ENCODE measurements at regions not wholly inside any gene's neighbourhood (a gene's known extent, or its start where the extent isn't known, plus 50 kb on each side); places are given as distances from the start of the nearest gene placed in this dataset.
A peak's percentile ranks its signal among the peaks of the same experiment; 100 is the strongest.

DNA sequence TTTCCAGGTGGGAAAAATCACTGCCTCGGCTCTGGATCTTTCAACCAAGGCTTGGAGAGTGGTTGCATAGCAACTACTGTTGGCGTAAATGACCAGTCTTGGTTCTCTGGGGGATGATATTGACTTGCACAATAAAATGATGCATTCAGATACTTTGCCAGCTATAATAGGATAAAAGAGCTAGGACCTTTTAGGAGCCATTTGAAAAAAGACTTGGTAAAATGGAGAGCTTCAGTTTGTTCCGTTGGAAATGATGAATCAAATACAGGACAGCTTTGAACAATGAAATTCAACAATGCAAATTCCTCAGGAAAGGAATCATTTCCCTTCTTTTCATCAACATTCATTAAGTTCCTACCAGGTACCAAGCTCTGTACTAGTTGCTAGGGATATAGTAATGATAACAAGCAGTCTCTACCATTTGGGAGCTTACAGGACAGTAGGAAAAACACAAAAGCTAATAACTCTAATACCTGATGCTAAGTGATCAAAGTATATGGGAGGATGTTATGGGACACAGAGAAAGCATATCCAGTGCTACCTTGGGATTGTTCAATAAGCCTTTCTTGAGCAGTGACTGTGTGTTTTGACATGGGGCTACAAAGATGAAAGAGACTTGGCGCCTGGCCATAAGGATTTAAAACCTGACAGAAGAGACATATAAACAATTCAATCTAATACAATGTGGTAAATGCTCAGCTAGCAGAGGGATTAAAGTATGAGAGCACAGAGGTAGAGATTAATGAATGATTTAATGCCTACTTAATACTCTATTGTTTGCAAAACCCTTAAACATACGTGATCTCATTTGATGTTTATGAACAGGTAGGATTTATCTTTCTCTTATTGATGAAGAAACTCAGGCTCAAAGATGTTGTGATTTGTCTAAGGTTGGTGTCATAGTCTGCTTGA is 110.7 kb downstream of the QPCT start:
- no peaks in the 10 kb centered on the region for H3K36me3 ChIP-seq (ENCODE audit: control insufficient read depth, insufficient read depth, low read length)
- DNase-seq, result no peak
- no peaks in the 10 kb centered on the region for H3K27me3 ChIP-seq (ENCODE audit: control insufficient read depth, insufficient read depth, low read length)
- H3K4me1 ChIP-seq (ENCODE audit: control insufficient read depth, insufficient read depth, low read length), result no peaks in the 10 kb centered on the region
- no peaks in the 10 kb centered on the region for H3K9me3 ChIP-seq (ENCODE audit: control insufficient read depth, low read depth, low read length)
- H3K4me3 ChIP-seq (ENCODE audit: low read length), result no peak overlapping the region
- no peak overlapping the region for H3K27ac ChIP-seq (ENCODE audit: low read length)
- WGBS (ENCODE audit: insufficient coverage, low lambda C conversion rate), result 83% methylated on average over 1 of the region's 5 CpGs

DNA sequence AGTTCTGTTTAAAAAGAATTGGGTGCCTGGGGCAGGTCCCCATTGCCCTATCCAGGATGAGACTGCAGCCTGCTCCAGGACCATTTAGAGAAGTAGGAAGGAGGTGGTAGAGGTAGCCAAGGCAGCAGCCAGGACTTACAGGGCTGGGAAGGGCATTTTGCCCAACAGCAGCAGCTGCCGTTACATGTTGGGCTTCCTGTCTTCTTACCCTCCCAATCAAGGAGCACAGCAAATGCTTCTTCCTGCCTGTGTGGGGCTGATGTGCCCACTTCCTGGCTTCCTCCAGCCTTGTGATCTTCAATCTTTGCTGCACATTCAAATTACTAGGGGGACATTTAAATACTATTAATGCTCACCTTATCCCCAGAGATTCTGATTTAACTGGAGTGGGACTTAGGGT is 112.0 kb downstream of the QPCT start:
- H3K9me3 ChIP-seq (ENCODE audit: control insufficient read depth, low read depth, low read length), result no peaks in the 10 kb centered on the region
- H3K27ac ChIP-seq (ENCODE audit: low read length), result no peak overlapping the region
- no CpG with 5 or more reads among the region's 1 CpG for WGBS (ENCODE audit: insufficient coverage, low lambda C conversion rate)
- H3K4me3 ChIP-seq (ENCODE audit: low read length), result no peak overlapping the region
- H3K4me1 ChIP-seq (ENCODE audit: control insufficient read depth, insufficient read depth, low read length), result no peaks in the 10 kb centered on the region
- H3K36me3 ChIP-seq (ENCODE audit: control insufficient read depth, insufficient read depth, low read length), result no peaks in the 10 kb centered on the region
- no peak for DNase-seq
- H3K27me3 ChIP-seq (ENCODE audit: control insufficient read depth, insufficient read depth, low read length), result no peaks in the 10 kb centered on the region

DNA sequence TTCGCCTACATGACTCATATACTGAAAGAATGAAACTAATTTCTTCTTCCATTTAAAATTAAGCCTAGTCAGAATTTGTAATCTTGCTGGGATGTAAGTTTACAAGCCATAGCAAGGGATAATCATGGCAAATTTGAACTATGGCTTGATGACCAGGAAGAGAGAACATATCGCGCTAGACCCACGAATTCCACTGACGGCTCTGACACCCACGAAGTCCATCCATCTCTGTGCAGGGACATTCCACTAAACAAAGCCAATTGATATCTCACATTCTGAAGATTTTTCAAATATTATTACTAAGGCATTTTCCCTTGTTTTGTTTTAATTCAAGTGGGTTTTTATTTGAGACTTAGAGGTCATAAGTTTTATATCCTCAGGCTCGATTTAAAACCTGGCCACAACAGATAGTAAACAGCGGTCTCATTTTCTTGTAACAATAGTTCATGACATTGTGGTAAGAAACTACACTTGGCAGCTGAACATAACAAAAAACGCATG is 113.0 kb downstream of the QPCT start:
- Histone ChIP-seq H3K27ac (ENCODE audit: low read length) (no peak overlapping the region), H3K9me3 (ENCODE audit: control insufficient read depth, low read depth, low read length) (no peaks in the 10 kb centered on the region), H3K4me3 (ENCODE audit: low read length) (no peak overlapping the region), H3K4me1 (ENCODE audit: control insufficient read depth, insufficient read depth, low read length) (no peaks in the 10 kb centered on the region), H3K36me3 (ENCODE audit: control insufficient read depth, insufficient read depth, low read length) (no peaks in the 10 kb centered on the region), H3K27me3 (ENCODE audit: control insufficient read depth, insufficient read depth, low read length) (no peaks in the 10 kb centered on the region)
- DNase-seq, result no peak
- 76% methylated on average over 4 of the region's 9 CpGs for WGBS (ENCODE audit: insufficient coverage, low lambda C conversion rate)

DNA sequence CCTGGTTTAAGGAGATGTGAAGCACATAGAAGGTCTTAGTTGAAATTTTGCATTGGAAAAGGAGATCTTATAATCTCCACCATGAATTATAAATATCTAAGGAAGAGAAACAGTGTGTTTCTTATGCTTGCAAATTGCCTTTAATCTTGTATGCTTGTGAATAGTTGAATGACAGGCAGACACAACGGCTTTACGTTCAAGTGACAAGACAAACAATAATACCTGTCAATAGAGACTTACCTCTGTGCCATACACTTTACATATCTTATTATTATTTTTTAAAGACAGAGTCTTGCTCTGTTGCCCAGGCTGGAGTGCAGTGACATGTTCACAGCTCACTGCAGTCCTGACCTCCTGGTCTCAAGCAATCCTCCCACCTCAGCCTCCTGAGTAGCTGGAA is 113.7 kb downstream of the QPCT start:
- Histone ChIP-seq H3K36me3 (ENCODE audit: control insufficient read depth, insufficient read depth, low read length) (no peaks in the 10 kb centered on the region), H3K9me3 (ENCODE audit: control insufficient read depth, low read depth, low read length) (no peaks in the 10 kb centered on the region), H3K4me1 (ENCODE audit: control insufficient read depth, insufficient read depth, low read length) (no peaks in the 10 kb centered on the region), H3K4me3 (ENCODE audit: low read length) (no peak overlapping the region), H3K27me3 (ENCODE audit: control insufficient read depth, insufficient read depth, low read length) (no peaks in the 10 kb centered on the region), H3K27ac (ENCODE audit: low read length) (no peak overlapping the region)
- DNase-seq, result no peak
- 100% methylated on average over 2 of the region's 2 CpGs for WGBS (ENCODE audit: insufficient coverage, low lambda C conversion rate)

DNA sequence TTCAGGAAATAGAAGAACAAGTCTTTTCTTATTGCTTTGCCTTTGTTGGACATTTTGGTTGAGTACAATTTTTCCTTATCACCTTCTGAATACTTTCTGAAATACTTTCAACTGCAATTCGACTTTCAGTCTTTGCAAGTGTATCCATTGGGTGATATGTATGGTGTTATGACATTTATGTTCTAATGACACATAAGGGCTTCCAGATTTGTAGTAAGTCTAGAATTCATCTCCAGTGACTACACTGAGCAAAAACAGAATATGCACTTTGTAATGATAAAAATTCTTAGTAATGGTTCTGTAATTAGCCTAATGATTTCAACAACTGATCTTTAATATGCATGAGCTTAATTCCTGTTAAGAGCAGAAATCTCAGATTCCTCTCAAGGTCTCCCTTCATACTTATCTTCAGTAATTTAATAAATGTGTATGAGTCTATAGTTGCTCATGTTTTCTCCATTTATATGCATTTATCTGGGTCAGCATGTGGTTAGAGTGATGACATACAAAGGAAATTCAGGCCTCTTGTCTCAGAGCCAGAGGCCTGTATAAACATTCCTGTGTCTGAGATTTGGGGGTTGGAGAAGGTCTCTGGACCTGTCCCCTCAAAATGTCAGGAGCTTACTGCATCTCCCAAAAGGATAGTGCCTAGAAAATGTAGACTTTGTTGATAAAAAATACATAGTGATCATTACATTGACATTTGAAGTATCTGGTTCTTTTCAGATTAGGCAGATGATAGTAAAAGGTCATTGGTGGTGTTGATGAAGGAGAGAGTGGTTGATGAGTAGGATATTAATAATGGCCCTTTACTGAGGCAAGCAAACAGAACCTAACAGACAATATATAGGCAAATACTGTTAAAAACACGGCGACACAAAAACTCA is 114.9 kb downstream of the QPCT start:
- no peak overlapping the region for H3K4me3 ChIP-seq (ENCODE audit: low read length)
- no peaks in the 10 kb centered on the region for H3K27me3 ChIP-seq (ENCODE audit: control insufficient read depth, insufficient read depth, low read length)
- DNase-seq, result no peak
- WGBS (ENCODE audit: insufficient coverage, low lambda C conversion rate), result 92% methylated on average over 1 of the region's 3 CpGs
- peak overlapping the region; percentile 40 for H3K27ac ChIP-seq (ENCODE audit: low read length)
- no peaks in the 10 kb centered on the region for H3K4me1 ChIP-seq (ENCODE audit: control insufficient read depth, insufficient read depth, low read length)
- H3K9me3 ChIP-seq (ENCODE audit: control insufficient read depth, low read depth, low read length), result no peaks in the 10 kb centered on the region
- H3K36me3 ChIP-seq (ENCODE audit: control insufficient read depth, insufficient read depth, low read length), result no peaks in the 10 kb centered on the region

DNA sequence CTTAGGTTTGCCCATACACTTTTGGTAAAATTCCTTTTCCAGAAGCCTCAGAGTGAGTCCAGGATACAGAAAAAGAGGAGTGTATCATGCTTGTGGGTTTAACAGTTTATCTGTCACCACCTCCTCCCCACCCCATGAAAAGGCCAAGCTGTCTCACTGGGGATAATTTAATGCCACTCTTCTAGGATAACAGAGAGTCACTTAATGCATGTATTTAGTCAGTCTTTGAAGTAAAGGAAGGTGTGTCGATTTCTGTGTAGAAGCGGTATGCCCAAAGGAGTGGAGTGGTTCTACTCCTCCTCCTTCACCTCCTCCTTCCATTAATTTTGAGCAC is 116.4 kb downstream of the QPCT start:
- Histone ChIP-seq H3K36me3 (ENCODE audit: control insufficient read depth, insufficient read depth, low read length) (no peaks in the 10 kb centered on the region), H3K4me1 (ENCODE audit: control insufficient read depth, insufficient read depth, low read length) (no peaks in the 10 kb centered on the region)

DNA sequence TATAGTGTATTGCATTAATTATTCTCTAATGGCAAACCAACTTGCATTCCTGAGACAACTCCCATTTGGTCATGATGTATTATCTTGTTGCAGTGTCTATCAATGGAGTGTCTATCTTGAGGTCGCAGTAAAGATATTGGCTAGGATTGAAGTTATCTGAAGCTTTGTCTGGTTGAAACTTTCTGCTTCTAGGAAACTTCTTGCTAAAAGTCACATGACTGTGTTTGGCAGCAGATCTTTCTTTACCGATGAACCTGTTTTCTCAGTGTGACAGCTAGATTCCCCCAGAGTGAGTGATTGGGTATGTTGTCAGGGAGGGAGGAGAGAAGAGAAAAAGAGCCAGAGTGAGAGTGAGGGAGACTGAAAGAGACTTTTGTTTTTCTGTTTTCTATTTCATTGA is 119.6 kb downstream of the QPCT start:
- Histone ChIP-seq H3K36me3 (ENCODE audit: control insufficient read depth, insufficient read depth, low read length) (no peaks in the 10 kb centered on the region), H3K27me3 (ENCODE audit: control insufficient read depth, insufficient read depth, low read length) (no peaks in the 10 kb centered on the region), H3K4me1 (ENCODE audit: control insufficient read depth, insufficient read depth, low read length) (no peaks in the 10 kb centered on the region), H3K9me3 (ENCODE audit: control insufficient read depth, low read depth, low read length) (no peaks in the 10 kb centered on the region), H3K4me3 (ENCODE audit: low read length) (no peak overlapping the region), H3K27ac (ENCODE audit: low read length) (no peak overlapping the region)
- WGBS (ENCODE audit: insufficient coverage, low lambda C conversion rate), result no CpG with 5 or more reads among the region's 2 CpGs
- DNase-seq, result no peak

More for the DNA sequence above, 116.4 kb downstream of the QPCT start:
- no peak for DNase-seq
- Histone ChIP-seq H3K27ac (ENCODE audit: low read length) (peak overlapping the region; percentile 9), H3K27me3 (ENCODE audit: control insufficient read depth, insufficient read depth, low read length) (no peaks in the 10 kb centered on the region), H3K4me3 (ENCODE audit: low read length) (no peak overlapping the region), H3K9me3 (ENCODE audit: control insufficient read depth, low read depth, low read length) (no peaks in the 10 kb centered on the region)
- no CpG with 5 or more reads among the region's 2 CpGs for whole genome bisulfite sequencing (ENCODE audit: insufficient coverage, low lambda C conversion rate)

DNA sequence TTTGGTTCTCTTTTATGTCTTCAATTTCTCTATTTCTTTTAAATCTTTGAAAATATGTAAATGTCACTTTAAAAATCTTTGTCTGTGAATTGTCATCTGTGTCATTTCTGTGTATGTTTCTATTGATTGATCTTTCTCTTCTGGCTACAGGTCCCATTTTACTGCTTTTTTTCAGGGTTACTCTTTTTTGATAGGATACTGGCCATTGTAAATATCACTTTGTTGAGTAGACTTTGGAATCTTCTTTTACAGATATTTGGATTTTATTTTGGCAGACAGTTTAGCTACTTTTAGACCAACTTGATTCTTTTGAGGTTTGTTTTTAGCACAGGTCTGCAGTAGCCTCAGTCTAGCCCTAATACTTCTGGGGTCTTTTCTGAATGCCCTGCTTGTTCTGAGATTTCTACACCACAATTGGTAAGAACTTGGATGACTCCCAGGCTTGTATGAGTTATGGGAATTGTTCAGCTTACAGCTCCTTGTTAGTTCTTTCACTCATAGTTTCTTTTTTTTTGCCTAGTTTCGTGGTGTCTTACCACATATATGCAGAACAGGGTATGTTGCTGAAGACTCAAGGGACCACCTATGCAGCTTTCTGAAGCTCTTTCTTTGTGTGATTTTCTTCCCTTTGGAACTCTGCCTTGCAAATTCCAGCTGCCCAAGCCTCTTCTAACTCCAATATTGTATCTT is 122.2 kb downstream of the QPCT start:
- no peaks in the 10 kb centered on the region for H3K27me3 ChIP-seq (ENCODE audit: control insufficient read depth, insufficient read depth, low read length)
- H3K4me1 ChIP-seq (ENCODE audit: control insufficient read depth, insufficient read depth, low read length), result no peaks in the 10 kb centered on the region
- DNase-seq, result no peak
- no peak overlapping the region for H3K27ac ChIP-seq (ENCODE audit: low read length)
- H3K36me3 ChIP-seq (ENCODE audit: control insufficient read depth, insufficient read depth, low read length), result no peaks in the 10 kb centered on the region
- no peak overlapping the region for H3K4me3 ChIP-seq (ENCODE audit: low read length)
- no peaks in the 10 kb centered on the region for H3K9me3 ChIP-seq (ENCODE audit: control insufficient read depth, low read depth, low read length)
- WGBS (ENCODE audit: insufficient coverage, low lambda C conversion rate), result no CpG with 5 or more reads among the region's 1 CpG

DNA sequence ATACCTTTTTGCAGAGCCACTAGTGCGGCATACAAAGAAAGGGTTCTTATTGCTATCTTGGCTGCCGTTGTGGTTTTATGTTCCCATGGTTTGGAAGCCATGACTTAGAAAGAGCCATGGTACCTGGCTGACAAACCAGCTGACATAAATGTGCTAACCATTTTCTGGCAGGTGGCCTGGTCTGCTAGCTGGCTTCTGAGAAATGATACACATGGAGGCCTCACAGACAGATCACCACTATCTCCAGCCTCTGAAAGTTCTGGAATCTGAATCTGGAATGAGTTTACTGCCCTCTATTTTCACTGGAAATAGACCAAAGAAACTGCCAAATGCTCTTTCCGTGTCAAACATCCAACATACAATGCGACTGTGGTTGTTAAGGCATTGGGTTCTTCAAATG is 123.7 kb downstream of the QPCT start:
- no peaks in the 10 kb centered on the region for H3K9me3 ChIP-seq (ENCODE audit: control insufficient read depth, low read depth, low read length)
- no peak overlapping the region for H3K4me3 ChIP-seq (ENCODE audit: low read length)
- H3K4me1 ChIP-seq (ENCODE audit: control insufficient read depth, insufficient read depth, low read length), result no peaks in the 10 kb centered on the region
- no CpG with 5 or more reads among the region's 4 CpGs for WGBS (ENCODE audit: insufficient coverage, low lambda C conversion rate)
- H3K27ac ChIP-seq (ENCODE audit: low read length), result no peak overlapping the region
- H3K36me3 ChIP-seq (ENCODE audit: control insufficient read depth, insufficient read depth, low read length), result no peaks in the 10 kb centered on the region
- DNase-seq, result no peak
- H3K27me3 ChIP-seq (ENCODE audit: control insufficient read depth, insufficient read depth, low read length), result no peaks in the 10 kb centered on the region

DNA sequence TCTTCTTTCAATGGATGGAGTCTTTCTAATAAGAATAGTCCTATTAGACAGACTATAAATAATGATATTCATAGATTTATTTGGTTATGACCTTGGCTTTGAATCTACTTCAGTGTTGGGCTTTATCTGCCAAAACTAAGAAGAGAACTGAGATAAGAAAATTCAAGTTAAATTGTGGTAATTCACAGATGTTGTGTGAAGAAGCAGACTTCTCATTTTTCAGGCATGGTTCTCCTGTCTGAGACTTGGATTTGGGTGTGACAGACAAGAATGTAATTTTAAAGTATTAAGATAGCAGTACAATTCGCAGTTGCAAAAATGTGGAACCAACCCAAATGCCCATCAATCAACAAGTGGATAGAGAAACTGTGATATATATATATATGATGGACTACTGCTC is 124.7 kb downstream of the QPCT start:
- H3K27ac ChIP-seq (ENCODE audit: low read length), result no peak overlapping the region
- WGBS (ENCODE audit: insufficient coverage, low lambda C conversion rate), result no CpG with 5 or more reads among the region's 1 CpG
- H3K4me3 ChIP-seq (ENCODE audit: low read length), result no peak overlapping the region
- no peaks in the 10 kb centered on the region for H3K36me3 ChIP-seq (ENCODE audit: control insufficient read depth, insufficient read depth, low read length)
- DNase-seq, result no peak
- no peaks in the 10 kb centered on the region for H3K27me3 ChIP-seq (ENCODE audit: control insufficient read depth, insufficient read depth, low read length)
- no peaks in the 10 kb centered on the region for H3K4me1 ChIP-seq (ENCODE audit: control insufficient read depth, insufficient read depth, low read length)
- no peaks in the 10 kb centered on the region for H3K9me3 ChIP-seq (ENCODE audit: control insufficient read depth, low read depth, low read length)

Data from large intestine (tissue), 3 donors.